GM18861 (cell line): ENCODE measurements at regions not wholly inside any gene's neighbourhood (a gene's known extent, or its start where the extent isn't known, plus 50 kb on each side); places are given as distances from the start of the nearest gene placed in this dataset.

Source experiments
- ATAC-seq: cut with Tn5 transposase; IDR thresholded peaks from one replicate; pipeline ENCODE4 v1.9.1; 2021; ENCODE audit not compliant: unreplicated experiment

DNA sequence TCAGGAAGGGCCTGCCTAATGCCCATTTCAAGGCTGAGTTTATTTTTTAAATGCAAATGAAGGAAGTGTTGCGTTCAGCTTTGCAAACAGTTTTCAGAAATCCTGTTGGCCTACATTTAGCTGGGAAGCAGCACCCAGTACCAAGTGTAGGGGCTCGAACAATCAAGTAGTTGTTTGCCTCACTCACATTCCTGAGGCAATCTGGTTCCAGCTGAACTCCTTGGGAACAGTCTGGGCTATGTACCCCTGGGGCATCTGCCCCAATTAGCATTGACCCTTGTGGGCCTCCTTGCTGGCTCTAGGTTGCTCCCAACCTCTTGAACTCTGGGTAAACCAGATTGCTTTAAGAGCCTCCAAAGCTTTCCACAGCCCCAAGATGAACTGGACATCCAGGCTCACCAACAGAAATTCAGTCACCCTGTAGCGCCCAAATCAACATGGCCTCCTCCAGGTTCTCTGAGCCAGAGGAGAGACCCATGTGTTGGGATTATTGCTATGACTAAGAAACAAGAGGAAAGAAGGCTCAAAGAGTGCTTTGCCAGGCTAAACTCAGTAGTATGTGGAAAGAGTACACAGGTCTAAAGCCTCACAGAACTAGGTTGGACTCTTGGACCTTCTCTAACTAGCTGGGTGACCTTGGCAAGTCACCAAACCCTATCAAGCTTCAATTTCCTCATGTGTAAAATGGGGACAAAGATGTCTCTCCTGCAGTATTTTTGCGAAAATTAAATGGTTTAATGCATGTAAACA lies 532.7 kb downstream of the SOX2 start:
- ATAC-seq, result no peak

DNA sequence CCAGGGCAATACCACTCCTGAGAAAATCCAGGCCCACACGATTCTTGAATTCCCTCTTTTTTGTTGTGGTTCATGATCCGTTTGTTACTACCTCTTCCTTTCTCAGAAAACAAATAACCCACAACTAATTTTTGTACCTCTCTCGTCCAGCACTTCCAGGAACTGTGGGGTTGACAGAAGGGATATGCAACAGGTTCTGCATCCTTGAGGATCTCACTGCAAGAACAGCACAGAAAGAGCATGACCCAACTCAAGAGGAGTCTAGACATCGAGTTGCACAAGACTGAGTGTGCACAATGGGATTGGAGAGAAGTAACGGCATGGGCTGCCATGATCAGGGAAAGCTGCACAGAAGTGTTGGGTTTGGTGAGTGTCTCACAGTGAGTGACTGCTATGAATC lies 533.3 kb downstream of the SOX2 start:
- no peak for ATAC-seq

DNA sequence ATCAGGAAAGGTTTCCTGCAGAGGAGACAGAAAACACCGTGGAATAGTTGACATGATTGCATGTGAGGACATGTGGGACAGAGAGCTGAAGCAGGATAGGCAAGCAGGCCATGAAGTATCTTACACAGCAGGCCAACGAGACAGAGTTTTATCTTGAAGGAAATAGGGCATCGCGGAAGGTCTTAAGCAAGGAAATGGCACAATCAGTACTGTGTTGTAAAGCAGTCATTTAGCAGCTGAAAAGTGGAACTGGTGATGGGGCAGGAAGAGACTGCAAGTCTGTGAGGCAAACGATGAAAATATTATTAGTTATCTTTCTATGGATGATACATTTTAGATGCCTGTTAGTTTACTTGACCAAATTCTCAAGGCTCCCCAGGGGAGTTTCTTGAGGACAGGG lies 535.1 kb downstream of the SOX2 start:
- no peak for ATAC-seq

DNA sequence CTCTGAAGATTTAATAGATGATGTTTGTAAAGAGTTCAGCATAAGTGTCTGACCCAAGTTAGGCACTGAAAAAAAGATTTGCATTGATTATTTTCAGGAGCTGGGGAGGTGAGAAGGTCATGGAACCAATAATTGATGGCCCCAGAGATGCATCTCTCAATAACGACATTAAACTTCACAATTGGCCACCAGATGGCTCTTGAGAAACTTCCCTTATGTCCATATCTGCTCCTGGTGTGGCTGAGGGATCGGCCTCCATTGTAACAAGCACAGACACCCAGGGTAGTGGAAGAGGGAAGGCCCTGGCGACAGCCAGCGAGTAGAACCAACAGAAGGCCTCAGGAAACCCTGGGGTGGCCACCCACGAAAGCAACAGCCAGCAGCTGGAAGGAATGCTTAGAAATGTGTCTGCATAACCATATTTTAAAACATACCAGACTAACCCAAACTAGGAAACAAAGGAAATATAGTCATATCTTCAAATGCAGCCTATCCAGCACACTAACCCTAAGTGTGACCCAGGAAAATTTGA lies 536.7 kb downstream of the SOX2 start:
- no peak for ATAC-seq

DNA sequence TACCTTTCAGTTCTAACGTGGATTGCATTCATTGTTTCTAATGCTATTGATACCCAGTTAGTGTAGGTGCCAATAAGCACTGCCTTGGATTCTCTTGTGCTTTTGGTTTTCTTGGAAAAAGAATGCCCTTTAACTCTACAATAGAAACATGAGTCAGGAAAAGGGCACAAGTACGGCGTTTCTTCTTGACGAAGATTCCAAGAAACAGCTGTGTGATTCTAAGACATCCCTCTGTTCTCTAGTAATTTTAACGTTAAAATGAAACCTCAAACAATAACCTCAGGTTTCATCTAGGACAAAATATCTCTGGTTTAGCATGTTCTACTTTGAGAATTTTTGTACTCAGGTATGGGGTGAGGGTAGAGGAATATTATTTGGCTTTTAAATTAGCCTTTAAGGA lies 540.5 kb upstream of the ATP11B start:
- no peak for ATAC-seq

DNA sequence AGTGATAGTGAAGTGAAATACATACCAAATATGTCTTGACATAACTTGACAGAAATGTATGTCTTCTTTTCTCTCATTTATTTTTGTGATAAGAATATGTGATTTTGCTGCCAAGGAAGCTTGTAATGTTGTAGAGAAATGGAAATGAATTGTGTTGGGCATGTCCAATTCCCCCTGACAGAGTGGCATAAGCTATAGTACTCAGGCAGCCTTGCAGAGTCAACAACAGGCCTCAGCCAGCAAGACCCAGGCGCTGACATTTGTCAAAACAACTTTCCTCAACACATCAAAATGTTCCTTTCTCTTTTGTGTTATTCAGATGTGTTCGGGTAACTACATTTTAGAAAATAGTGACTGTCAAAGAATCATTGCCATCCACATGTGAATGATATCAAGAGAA lies 538.1 kb upstream of the ATP11B start:
- no peak for ATAC-seq

DNA sequence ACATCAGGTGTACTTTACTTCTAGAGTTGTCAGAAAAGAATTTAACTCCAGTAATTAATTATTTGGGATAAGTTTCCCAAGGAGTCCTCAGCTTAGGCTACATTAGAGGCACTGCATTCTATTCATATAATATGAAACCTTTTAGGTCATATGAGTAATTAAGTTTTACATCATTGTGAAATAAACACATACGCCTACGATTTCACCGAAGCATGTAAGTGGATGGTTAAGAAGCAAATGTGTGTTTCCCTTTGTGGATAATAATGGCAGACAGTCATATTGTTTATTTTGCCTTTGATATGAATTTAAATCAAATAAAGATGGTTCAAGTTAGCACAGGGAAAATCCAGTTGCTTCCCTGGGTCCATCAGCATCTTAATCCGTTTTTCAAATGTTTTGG lies 535.9 kb upstream of the ATP11B start:
- ATAC-seq, result no peak

DNA sequence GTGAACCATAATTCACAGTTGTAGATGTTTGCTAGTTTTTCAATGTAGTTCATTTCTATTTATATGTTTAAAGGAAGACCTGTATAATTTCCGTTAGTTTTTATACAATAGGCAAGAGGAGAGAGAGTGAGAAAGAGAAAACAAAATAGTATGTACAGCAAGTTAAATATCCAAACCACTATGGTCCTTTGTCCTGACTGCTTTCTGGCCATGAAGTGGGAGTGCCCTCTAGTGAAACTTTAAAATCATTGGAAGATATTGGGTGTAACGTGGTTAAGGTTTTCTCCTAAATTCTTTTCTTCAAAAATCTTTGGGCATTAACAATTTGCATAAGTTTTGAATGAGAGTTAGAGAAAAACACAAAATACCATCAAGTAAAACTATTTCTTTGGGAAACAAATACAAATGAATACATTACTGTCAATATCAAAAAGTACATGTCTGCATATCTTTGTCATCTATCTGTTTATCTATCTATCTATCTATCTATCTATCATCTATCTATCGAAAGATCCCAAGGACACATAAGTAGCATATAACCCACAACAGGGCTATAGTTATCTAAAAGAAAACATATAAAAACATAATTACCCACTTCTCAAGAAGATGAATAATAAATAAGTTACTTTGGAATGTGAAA lies 534.6 kb upstream of the ATP11B start:
- no peak for ATAC-seq

DNA sequence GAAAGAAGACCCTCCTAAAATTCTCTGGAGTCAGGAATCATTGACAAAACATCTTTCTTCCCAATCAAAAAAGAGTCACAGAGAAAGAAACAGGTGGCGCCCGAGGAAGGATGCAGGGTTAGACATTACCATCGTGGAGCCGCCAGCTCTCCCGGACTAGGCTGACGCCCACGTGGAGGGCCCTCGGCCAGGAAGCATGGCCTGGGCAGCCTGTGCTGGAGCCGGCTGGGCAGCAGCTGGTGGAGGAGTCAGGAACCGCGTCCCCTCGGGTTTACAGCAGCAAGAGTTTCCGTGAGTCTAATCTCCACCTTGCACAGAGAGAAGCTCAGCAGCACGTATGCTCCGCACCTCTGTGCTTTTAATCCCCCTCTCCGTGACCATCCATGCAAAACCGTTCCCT lies 533.7 kb upstream of the ATP11B start:
- ATAC-seq, result no peak

DNA sequence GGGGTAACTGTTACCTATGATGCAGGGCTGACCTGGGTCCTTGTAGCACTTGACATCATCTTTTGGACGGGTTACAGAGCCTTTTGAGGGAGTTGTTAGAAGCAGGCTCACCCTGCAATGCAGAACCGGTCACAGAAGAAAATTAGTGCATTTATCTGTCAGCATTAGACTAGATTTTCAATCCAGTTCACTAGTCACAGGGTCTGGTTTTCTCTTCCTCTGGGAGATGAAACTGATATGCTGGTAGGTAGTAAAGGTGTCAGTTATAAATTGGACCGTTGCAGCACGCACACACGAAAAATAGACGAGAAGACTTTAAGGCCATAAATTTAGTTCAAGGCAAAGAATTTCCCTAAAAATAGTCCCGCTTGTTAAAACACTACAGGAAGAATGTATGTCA lies 532.3 kb upstream of the ATP11B start:
- ATAC-seq, result no peak

DNA sequence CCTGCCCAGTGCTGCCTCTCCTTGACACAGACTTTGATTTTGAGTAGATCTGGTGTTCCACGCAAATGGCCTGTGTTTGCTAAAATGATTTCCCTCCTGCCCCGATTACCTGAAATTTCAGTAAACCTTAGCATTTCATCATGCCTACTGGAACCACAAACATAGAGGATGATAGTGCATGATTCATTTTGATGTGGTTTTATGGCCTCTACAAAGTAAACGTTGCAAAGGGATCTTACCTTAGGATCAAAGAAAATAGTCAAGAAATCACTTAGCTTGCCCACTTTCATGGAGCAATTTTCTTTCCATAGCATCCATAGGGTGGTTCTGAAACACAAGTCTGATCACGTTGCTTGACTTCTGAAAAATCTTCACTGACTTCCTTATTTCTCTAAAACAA lies 524.6 kb upstream of the ATP11B start:
- ATAC-seq, result no peak

DNA sequence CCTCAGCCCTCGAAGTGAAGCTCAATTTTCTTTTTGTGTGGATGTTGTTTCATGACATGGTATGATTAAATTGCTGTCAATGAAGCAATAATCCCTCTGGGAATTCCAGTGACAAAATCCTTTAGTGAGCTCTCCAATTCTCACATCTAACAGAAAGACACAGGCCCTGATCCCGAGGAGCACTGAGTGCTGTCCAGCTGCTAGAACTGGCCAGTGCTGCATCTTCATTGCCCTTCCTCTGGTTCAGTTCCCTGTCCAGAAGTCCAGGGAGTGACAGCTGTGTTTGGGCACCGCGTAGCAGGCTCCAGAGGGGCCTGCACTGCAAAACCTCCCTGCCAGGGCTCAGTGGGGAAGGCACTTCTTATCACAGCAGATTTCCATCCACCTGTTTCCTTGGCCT lies 516.8 kb upstream of the ATP11B start:
- no peak for ATAC-seq

DNA sequence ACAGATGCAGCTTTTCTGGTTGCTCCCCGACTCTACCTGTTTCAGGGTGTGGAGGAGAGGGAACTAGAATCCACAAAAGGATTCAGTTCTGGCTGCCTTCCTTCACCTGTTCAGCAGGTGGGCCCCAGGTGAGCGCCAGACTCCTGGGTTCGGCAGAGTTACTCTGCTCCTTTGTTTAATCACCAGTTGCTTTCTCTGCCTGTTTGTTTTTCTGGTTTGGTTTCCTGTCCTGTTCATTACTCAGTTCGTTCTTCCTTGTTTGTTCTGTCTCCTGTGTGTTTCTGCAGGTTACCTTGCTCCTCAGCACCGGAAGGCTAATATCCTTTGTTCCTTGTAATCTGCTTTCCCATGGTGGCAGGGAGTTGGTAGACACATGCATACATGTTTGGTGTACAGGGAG lies 508.5 kb upstream of the ATP11B start:
- no peak for ATAC-seq

DNA sequence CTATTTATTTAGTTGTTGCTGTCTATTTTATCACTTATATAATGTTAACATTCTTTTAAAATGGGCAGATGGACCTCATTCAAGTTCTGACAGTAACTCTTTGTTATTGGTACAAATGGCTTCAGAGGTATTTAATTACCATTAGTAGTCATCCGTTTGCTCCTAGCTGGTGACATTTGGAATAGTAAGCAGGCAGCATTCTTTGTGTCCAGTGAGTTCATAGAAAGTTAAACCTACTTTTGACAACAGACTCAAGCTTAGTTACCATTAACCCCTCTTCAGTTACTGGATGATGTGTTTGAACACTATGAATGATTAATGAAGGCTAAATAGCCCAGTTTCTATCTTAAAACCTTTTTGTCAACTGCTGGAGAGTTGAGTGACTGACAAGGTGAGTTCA lies 500.7 kb upstream of the ATP11B start:
- no peak for ATAC-seq

DNA sequence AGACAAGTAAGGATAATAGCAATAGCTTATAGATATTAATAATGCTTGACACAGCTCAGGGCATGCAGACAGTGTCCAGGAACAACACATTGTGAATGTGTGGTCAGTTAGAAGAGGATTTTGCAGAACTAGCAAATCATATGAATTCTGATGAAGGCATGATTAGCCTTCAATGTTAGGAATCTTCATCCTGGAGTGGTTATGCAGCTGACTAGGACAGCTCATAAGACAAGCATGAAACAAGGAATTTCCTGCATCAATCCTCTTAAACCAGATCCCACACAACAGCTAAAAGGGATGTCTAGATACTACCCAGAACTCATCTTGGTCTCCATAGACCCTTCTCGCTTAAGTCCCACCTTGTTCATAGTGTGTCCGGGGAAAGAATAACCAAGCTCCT lies 499.0 kb upstream of the ATP11B start:
- no peak for ATAC-seq

DNA sequence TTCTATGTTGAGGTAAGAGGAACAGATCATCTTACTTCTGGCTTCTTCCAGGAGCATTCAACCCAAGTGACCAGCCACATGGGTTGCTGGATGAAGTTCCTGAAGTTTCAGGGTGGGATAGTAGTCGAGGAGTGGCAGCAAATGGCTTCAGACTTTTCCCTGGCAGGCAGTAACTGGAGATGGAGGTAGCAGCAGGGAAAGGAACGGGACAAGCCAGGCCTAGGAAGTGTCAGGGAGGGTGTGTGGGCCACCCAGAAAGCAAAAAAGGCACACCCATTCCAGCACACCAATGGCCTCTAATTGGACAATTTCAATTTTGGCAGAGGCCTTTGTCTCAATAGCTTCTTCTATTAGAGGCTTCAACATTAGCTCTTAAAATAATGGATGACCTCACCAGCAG lies 498.6 kb upstream of the ATP11B start:
- ATAC-seq, result no peak

DNA sequence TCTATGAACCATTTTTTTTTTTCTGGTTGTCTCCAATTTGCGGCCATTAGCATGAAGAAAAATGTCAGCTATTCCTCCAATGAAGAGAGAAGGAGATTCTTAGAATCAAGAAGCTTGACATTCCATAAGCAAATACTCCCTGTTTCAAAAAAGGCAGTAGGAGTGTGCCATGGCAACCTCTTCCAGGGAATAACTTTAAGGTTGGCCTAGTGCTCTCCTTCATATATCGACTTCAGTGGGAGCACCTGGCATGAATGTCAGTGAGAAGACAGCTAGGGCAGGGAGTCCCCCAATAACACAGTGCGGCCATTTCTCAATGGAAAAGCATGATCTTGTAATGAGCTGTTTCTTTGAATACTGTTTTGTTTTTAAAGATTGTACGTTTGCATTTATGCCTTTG lies 493.0 kb upstream of the ATP11B start:
- no peak for ATAC-seq

DNA sequence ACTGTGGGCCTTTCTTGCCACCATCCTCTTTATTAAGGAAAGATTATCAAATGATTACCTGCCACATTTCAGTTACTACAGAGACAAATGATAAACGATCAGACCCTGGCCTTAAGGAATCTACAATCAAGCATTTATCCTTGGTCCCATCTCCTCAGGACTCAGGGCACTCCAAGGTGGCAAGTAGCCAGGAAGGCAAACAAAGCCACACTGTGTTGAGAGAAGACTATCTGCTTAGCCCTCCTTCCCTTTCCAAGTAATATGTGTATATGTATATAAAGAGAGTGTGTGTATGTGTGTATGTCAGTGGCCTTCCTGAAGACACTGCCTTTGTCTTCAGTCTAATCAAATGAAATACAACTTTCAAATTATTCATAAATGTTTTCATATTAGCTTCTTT lies 490.1 kb upstream of the ATP11B start:
- no peak for ATAC-seq

DNA sequence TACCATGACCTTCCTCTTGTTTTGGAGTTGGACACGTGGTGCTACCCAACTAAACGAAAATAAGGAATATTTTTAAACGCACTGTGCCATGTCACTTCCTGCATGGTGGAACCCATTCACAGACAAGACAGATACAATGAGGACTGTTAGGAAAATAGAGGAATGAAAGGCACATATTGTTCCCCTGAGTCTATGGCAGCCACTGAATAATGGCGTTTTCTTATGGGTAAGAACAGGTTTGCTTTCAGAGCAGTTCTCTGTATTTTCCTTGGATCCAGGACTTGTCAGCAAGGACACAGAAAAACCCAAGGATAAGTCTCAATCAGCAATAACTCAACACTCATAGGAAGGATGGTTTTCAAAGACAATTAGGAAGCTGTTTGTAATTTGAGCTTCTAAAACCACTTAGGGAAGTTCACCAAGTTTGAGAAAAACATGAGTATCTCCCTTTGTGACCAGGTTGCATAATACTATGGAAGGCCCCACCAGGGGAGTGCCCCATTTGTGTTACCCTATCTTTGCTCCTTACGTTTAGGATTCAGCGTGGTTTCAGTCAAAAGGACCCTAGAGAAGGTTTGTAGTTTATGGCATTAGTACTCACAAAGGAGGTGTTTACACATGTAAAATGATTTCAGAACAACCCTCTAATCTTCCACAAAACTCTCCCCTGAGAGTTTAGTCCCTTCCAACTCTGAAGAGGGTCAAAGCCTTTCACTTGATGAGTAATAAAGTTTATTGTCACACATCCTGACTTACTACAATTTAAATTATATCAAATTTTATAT lies 487.2 kb upstream of the ATP11B start:
- ATAC-seq, result no peak

DNA sequence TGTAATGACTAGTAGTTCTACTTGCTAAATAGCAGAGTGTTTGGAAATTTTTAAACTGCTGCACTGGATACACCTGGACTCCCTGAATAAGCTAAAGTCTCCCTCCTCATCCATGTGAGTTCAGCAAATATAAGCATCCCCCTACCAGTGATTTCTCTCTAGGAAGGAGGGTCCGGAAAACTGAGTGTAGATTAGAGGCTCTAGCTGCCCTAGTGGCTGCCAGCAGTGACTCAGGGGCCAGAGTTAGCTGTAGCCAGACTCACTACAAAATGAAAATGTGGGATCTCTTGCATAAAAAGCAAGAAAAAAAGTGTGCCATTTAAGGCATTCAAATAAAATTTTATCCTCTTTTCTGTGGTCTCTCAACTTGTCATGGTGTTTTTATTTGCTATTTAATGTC lies 485.0 kb upstream of the ATP11B start:
- ATAC-seq, result no peak

DNA sequence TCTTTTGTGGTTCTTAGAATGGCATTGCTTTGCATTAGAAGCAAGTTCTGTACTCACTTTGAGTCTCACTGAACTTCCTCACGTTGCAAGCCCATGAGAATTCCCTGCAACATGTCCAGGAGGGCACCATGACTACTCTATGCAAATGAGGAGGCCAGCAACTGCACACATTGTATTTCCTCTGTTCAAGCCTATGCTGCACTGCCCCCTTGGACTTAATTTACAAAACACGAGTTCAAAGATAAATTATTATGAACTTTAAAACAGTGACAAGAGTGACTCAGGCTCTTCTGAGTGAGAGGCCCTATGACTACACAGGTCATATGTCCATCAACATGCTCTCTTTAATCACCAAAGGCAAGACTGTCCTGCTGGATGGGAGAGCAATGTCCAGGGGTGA lies 484.2 kb upstream of the ATP11B start:
- no peak for ATAC-seq

DNA sequence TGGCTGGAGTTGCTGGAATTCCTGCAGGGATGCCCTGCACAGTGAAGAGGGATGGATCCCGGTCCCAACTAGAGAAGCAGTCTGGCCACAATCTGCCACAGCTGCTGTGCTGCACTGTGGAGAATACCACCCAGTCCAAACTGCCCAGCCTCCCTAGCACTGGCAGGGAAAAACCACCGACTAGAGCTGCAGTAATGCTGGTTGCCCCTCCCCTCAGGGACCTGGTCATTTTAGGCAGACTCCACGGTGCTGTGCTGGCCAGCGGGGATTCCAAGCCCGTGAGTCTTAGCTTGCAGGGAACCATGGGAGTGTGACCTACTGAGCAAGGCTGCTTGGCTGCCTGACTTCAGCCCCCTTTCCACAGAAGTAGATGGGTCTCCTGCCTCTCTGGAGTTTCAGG lies 478.0 kb upstream of the ATP11B start:
- ATAC-seq, result no peak
